Colonic mucosa (tissue), 4 donors: ENCODE measurements at regions not wholly inside any gene's neighbourhood (a gene's known extent, or its start where the extent isn't known, plus 50 kb on each side); places are given as distances from the start of the nearest gene placed in this dataset.

ENCODE experiments used
- DNase-seq: peaks from one replicate; pipeline ENCODE4 v3.0.0-alpha.2; 2020
- H3K27ac ChIP-seq: fragments of 200-600 bp; one replicate; pipeline ENCODE4 v1.8.0; 2021
- H3K27me3 ChIP-seq: fragments of 200-600 bp; one replicate; pipeline ENCODE4 v1.8.0; 2021
- H3K36me3 ChIP-seq: fragments of 200-600 bp; one replicate; pipeline ENCODE4 v1.8.0; 2021
- H3K4me1 ChIP-seq: fragments of 200-600 bp; one replicate; pipeline ENCODE4 v1.8.0; 2021; ENCODE audit warnings: mild to moderate bottlenecking
- H3K4me3 ChIP-seq: fragments of 200-600 bp; one replicate; pipeline ENCODE4 v1.8.0; 2021
- H3K9ac ChIP-seq, 2 donors: one replicate each; pipeline ENCODE4 v1.7.0; 2013; ENCODE audit warnings: control low read depth in 2 of 2, low read depth in 2 of 2, low read length in 2 of 2
- H3K9me3 ChIP-seq: fragments of 200-600 bp; one replicate; pipeline ENCODE4 v1.8.0; 2021
- intact Hi-C: fragments of 100-400 bp; cut with DNase I; formaldehyde crosslinking; loops from one replicate; pipeline ENCODE4 v1.14.1; 2022
- TF ChIP-seq, protein P1 (sequence below): fragments of 200-600 bp; IDR thresholded peaks from one replicate; pipeline ENCODE4 v1.8.0; 2022; ENCODE audit warnings: antibody characterized with exemption, mild to moderate bottlenecking
- donor health status: healthy.
- donor health status: DM: no; HTN: no; CAD: no.
- donor health status: DM: no; HTN: no; CAD: no.

DNA sequence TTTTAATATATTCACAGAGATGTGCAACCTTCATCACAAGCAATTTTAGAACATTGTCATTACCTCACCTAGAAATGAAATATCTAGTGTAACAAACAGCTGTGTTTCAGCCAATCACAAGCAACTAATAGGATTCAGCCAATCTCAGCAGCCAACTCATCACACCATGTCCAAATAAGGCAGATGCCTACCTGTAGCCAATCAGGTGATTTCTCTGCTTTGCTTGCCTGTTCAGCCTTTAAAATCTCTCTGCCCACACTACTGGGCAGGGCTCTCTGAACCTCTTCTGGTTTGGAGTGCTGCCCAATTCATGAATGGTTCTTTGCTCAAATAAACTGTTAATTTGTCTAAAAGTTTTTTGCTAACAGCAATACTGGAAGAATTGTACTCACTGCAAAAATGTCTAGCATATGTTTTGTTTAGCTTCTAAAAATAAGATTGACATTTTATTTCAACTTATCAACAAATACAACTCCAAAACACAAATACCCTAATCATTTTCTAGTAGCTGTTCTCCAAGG lies 52.4 kb upstream of the IGFBP7 start:
- intact Hi-C loops = loop anchor here (5.0 to 10.0 kb wide), 2 partner anchors 125 to 262 kb away; no protein-coding TSS in a partner anchor
- H3K27me3 ChIP-seq = no peaks in the 10 kb centered on the region

More for the DNA sequence above, 52.4 kb upstream of the IGFBP7 start:
- H3K36me3 ChIP-seq = no peaks in the 10 kb centered on the region
- DNase-seq = no peak
- no peak overlapping the region for H3K4me3 ChIP-seq
- TF ChIP-seq, protein P1, sequence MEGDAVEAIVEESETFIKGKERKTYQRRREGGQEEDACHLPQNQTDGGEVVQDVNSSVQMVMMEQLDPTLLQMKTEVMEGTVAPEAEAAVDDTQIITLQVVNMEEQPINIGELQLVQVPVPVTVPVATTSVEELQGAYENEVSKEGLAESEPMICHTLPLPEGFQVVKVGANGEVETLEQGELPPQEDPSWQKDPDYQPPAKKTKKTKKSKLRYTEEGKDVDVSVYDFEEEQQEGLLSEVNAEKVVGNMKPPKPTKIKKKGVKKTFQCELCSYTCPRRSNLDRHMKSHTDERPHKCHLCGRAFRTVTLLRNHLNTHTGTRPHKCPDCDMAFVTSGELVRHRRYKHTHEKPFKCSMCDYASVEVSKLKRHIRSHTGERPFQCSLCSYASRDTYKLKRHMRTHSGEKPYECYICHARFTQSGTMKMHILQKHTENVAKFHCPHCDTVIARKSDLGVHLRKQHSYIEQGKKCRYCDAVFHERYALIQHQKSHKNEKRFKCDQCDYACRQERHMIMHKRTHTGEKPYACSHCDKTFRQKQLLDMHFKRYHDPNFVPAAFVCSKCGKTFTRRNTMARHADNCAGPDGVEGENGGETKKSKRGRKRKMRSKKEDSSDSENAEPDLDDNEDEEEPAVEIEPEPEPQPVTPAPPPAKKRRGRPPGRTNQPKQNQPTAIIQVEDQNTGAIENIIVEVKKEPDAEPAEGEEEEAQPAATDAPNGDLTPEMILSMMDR = no peak
- H3K4me1 ChIP-seq = peaks cover 7% of the 10 kb centered on the region
- no peak overlapping the region for H3K9ac ChIP-seq
- H3K9me3 ChIP-seq = no peaks in the 10 kb centered on the region
- no peak overlapping the region for H3K27ac ChIP-seq
